ENCODE measurements at regions not wholly inside any gene's neighbourhood (a gene's known extent, or its start where the extent isn't known, plus 50 kb on each side); places are given as distances from the start of the nearest gene placed in this dataset.

- BruUV-seq (replicated peaks), result no TSS peak
- CTCF ChIA-PET, result no interaction called here
- Histone ChIP-seq H3K4me2 (ENCODE audit: insufficient read depth, low read length) (no peak overlapping the region), H3K27me3 (ENCODE audit: control insufficient read depth in 2 of 2, insufficient read depth in 2 of 2, low read length in 2 of 2) (peaks cover 0 to 7% of the 10 kb centered on the region in 2 experiments), H3K79me2 (ENCODE audit: control insufficient read depth, insufficient read depth, low read length) (no peaks in the 10 kb centered on the region), H4K20me1 (replicated peaks; ENCODE audit: control insufficient read depth, extremely low read depth, insufficient read depth, low read length) (no peaks in the 10 kb centered on the region), H3K9me1 (replicated peaks; ENCODE audit: control insufficient read depth, extremely low read depth, insufficient read depth, low read length) (no peaks in the 10 kb centered on the region), H2AFZ (ENCODE audit: low read depth, low read length) (no peak overlapping the region), H3K4me1 (ENCODE audit: control insufficient read depth, extremely low read depth, insufficient read depth, low read length) (no peaks in the 10 kb centered on the region), H3K9ac (replicated peaks; ENCODE audit: extremely low read depth, insufficient read depth, low read length) (no peak overlapping the region), H3K36me3 (ENCODE audit: control insufficient read depth in 2 of 2, extremely low read depth in 1 of 2, insufficient read depth in 2 of 2, low read length in 2 of 2) (no peaks in the 10 kb centered on the region), H3K4me3 (replicated peaks in 1 of 3; ENCODE audit: insufficient read depth in 1 of 3, low read depth in 1 of 3, low read length in 3 of 3) (no peak overlapping the region), H3K27ac (ENCODE audit: insufficient read depth, low read depth, low read length) (no peak overlapping the region), H3K9me3 (replicated peaks; ENCODE audit: control insufficient read depth, insufficient read depth, low read length) (no peaks in the 10 kb centered on the region)
- no peak for DNase-seq (ENCODE audit: low read depth, low spot score)
- TF ChIP-seq GATA2 (IDR thresholded peaks at IDR 0.05; ENCODE audit: insufficient read depth, insufficient read length, low read depth, low read length) (no peak), POLR2A (IDR thresholded peaks at IDR 0.05; ENCODE audit: low read depth, low read length) (no peak), JUN (IDR thresholded peaks at IDR 0.05; ENCODE audit: borderline replicate concordance, insufficient read depth, insufficient read length, low read depth) (no peak), MYC (IDR thresholded peaks at IDR 0.05; ENCODE audit: low read depth, low read length) (no peak), CTCF (IDR thresholded peaks at IDR 0.05; ENCODE audit: extremely low read depth in 1 of 2, insufficient read depth in 1 of 2, low read depth in 1 of 2, low read length in 2 of 2) (no peak)
- TF ChIP-seq, protein P1, sequence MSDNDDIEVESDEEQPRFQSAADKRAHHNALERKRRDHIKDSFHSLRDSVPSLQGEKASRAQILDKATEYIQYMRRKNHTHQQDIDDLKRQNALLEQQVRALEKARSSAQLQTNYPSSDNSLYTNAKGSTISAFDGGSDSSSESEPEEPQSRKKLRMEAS (IDR thresholded peaks at IDR 0.05; ENCODE audit: insufficient read depth, insufficient read length), result no peak
- POLR2A ChIA-PET, result no interaction called here
- no peak for FAIRE-seq
- intact Hi-C loops (cut with micrococcal nuclease) (loop anchor here (10.0 kb wide), 1 partner anchor 57 kb away; no protein-coding TSS in a partner anchor), dilution Hi-C loops (cut with MboI; ENCODE audit: extremely low pct_ligation_motif_present, low sequenced_read_pairs) (no loop called here)
These were observed 142.0 kb upstream of the SYT13 start for GRCh38 chr11:45428116-45428515.

Measured in endothelial cell of umbilical vein (primary cell).